Left ventricle myocardium superior (tissue), 1 donor: ENCODE measurements at regions not wholly inside any gene's neighbourhood (a gene's known extent, or its start where the extent isn't known, plus 50 kb on each side); places are given as distances from the start of the nearest gene placed in this dataset.

ENCODE experiments used
- ATAC-seq: fragments of 200-7000 bp; cut with Tn5 transposase; one replicate; pipeline ENCODE4 v1.9.1; 2020; ENCODE audit warnings: mild to moderate bottlenecking, moderate library complexity
- DNase-seq: peaks from one replicate; pipeline ENCODE4 v3.0.0-alpha.2; 2020
- intact Hi-C: fragments of 100-400 bp; cut with micrococcal nuclease; formaldehyde crosslinking; loops from one replicate; pipeline ENCODE4 v1.11.0; 2022
- donor health status: DM: no; HTN: yes; CAD: no; lungs with severe emphysema.

DNA sequence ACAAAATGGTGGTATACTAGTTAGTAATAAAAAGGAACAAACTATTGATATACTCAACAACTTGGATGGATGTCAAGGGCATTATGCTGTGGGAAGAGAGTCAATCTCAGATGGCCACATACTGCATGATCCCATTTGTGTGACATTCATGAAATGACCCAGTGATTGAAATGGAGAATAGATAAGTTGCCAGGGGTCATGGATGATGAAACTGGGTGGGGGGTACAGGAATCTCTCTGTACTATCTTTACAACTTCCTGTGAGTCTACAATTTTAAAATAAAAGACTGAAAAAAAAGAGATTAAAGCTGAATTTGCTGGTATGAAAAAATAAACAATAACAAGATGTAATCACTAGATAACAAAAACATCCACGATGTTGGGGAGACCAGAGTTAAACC is 70.5 kb upstream of the CDYL2 start:
- intact Hi-C loops, result no loop called here
- DNase-seq, result no peak
- ATAC-seq, result no peak

DNA sequence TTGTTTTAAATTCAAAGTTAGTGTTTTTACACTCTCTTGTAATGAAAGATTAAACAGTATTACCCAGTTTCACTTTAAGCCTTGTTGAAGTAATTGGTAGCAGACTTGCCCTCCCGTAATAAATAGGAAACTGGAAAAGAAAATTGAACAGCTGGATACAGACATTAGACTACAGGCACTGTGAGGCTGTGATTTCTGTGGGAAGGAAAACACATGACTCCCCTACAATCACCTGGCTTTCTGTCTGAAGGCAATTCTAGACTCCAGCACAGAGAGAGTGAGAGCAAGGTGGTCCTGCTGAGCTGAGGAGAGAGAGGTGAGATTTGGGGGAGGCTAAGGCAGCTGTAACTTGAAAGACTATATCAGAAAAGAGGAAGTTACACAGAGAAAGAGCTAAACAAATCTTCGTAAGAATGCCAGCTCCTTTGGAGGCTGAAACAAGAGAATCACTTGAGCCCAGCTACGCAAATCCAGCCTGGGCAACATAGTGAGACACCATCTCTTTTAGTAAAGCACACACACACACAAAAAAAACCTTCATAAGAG is 57.8 kb upstream of the CDYL2 start:
- ATAC-seq (no peak), DNase-seq (no peak)
- intact Hi-C loops, result no loop called here
